GM12878 (cell line): ENCODE measurements at regions not wholly inside any gene's neighbourhood (a gene's known extent, or its start where the extent isn't known, plus 50 kb on each side); places are given as distances from the start of the nearest gene placed in this dataset.

ENCODE experiments used
- EZH2 ChIP-seq: IDR thresholded peaks from 2 replicates; pipeline ENCODE4 v1.6.1; 2012; ENCODE audit warnings: low read depth, mild to moderate bottlenecking, control low read depth, inconsistent platforms, low read length, borderline replicate concordance; ENCODE audit not compliant: control insufficient read depth
- POLR2A ChIP-seq: IDR thresholded peaks from 2 replicates; pipeline ENCODE4 v1.6.1; 2011; ENCODE audit warnings: low read depth, mild to moderate bottlenecking, low read length
- POLR2AphosphoS5 ChIP-seq: IDR thresholded peaks from 2 replicates; pipeline ENCODE4 v1.6.1; 2011; ENCODE audit warnings: mild to moderate bottlenecking, low read length, inconsistent platforms
- RUNX3 ChIP-seq: IDR thresholded peaks from 2 replicates; pipeline ENCODE4 v1.6.1; 2012; ENCODE audit warnings: low read length, inconsistent platforms
- TF ChIP-seq, protein P1 (sequence below), 3 experiments: IDR thresholded peaks in 2 of 3; conservative IDR thresholded peaks in 1 of 3; 2 replicates each; pipeline ENCODE4 v1.5.1; 2011; ENCODE audit warnings: low read depth in 3 of 3, low read length in 3 of 3, mild to moderate bottlenecking in 3 of 3, control low read depth in 2 of 3, moderate library complexity in 2 of 3, inconsistent platforms in 1 of 3, mixed read lengths in 1 of 3; ENCODE audit not compliant: control insufficient read depth in 2 of 3, insufficient read depth in 1 of 3; ENCODE audit errors: extremely low read depth in 1 of 3

GRCh38 chr12:124151583-124151982, 143.3 kb upstream of the RFLNA start:
- no peak for TF ChIP-seq EZH2
- no peak for TF ChIP-seq POLR2A
- TF ChIP-seq, protein P1, sequence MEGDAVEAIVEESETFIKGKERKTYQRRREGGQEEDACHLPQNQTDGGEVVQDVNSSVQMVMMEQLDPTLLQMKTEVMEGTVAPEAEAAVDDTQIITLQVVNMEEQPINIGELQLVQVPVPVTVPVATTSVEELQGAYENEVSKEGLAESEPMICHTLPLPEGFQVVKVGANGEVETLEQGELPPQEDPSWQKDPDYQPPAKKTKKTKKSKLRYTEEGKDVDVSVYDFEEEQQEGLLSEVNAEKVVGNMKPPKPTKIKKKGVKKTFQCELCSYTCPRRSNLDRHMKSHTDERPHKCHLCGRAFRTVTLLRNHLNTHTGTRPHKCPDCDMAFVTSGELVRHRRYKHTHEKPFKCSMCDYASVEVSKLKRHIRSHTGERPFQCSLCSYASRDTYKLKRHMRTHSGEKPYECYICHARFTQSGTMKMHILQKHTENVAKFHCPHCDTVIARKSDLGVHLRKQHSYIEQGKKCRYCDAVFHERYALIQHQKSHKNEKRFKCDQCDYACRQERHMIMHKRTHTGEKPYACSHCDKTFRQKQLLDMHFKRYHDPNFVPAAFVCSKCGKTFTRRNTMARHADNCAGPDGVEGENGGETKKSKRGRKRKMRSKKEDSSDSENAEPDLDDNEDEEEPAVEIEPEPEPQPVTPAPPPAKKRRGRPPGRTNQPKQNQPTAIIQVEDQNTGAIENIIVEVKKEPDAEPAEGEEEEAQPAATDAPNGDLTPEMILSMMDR (IDR thresholded peaks at IDR 0.05 in 2 of 3, conservative IDR thresholded peaks at IDR 0.05 in 1 of 3; ENCODE audit: control insufficient read depth in 2 of 3, extremely low read depth in 1 of 3, insufficient read depth in 1 of 3, low read depth in 3 of 3, low read length in 3 of 3) = no peak
- no peak for TF ChIP-seq RUNX3
- no peak for TF ChIP-seq POLR2AphosphoS5
